GM23338 (cell line): ENCODE measurements at regions not wholly inside any gene's neighbourhood (a gene's known extent, or its start where the extent isn't known, plus 50 kb on each side); places are given as distances from the start of the nearest gene placed in this dataset.

Source experiments
- ATAC-seq: fragments of 200-7000 bp; cut with Tn5 transposase; 3 replicates; pipeline ENCODE4 v1.9.1; 2020
- DNase-seq: peaks from one replicate; pipeline ENCODE4 v3.0.0-alpha.2; 2015; ENCODE audit warnings: low spot score
- H2AFZ ChIP-seq: fragments of 200-600 bp; sonication (generic); 2 replicates; pipeline ENCODE4 v1.8.0; 2016; ENCODE audit warnings: antibody characterized with exemption, mild to moderate bottlenecking, moderate library complexity
- H3F3A ChIP-seq: fragments of 200-600 bp; sonication (generic); replicated peaks from 2 replicates; pipeline ENCODE4 v1.8.0; 2017; ENCODE audit warnings: antibody characterized with exemption, mixed run types, low read depth
- H3K27ac ChIP-seq: fragments of 200-600 bp; sonication (generic); 2 replicates; pipeline ENCODE4 v1.6.1; 2016; ENCODE audit warnings: low read depth
- H3K27me3 ChIP-seq: fragments of 200-600 bp; sonication (generic); 2 replicates; pipeline ENCODE4 v1.8.0; 2016; ENCODE audit warnings: mild to moderate bottlenecking, mixed run types, moderate library complexity; ENCODE audit not compliant: insufficient read depth
- H3K36me3 ChIP-seq: fragments of 200-600 bp; sonication (generic); 2 replicates; pipeline ENCODE4 v1.8.0; 2016; ENCODE audit warnings: mild to moderate bottlenecking; ENCODE audit not compliant: insufficient read depth
- H3K4me1 ChIP-seq: fragments of 200-600 bp; sonication (generic); 2 replicates; pipeline ENCODE4 v1.8.0; 2016; ENCODE audit warnings: mild to moderate bottlenecking, moderate library complexity; ENCODE audit not compliant: insufficient read depth
- H3K4me2 ChIP-seq: fragments of 200-600 bp; sonication (generic); 2 replicates; pipeline ENCODE4 v1.7.1; 2017; ENCODE audit warnings: mixed run types
- H3K4me3 ChIP-seq: fragments of 200-600 bp; sonication (generic); 2 replicates; pipeline ENCODE4 v1.6.1; 2016; ENCODE audit warnings: mixed run types
- H3K79me2 ChIP-seq: fragments of 200-600 bp; sonication (generic); replicated peaks from 2 replicates; pipeline ENCODE4 v1.8.0; 2017; ENCODE audit warnings: mild to moderate bottlenecking; ENCODE audit not compliant: insufficient read depth
- H3K9me2 ChIP-seq: fragments of 200-600 bp; sonication (generic); 2 replicates; pipeline ENCODE4 v1.8.0; 2017; ENCODE audit not compliant: insufficient read depth
- H4K20me1 ChIP-seq: fragments of 200-600 bp; sonication (generic); replicated peaks from 2 replicates; pipeline ENCODE4 v1.8.0; 2017; ENCODE audit warnings: mild to moderate bottlenecking; ENCODE audit not compliant: insufficient read depth
- H3K27ac Mint-ChIP-seq: 2 replicates; pipeline ENCODE4 v1.8.0; 2020; ENCODE audit warnings: inconsistent platforms, mild to moderate bottlenecking, moderate library complexity, mixed read lengths
- H3K27me3 Mint-ChIP-seq: 3 replicates; pipeline ENCODE4 v1.8.0; 2022; ENCODE audit warnings: low read depth, mild to moderate bottlenecking, moderate library complexity, mixed read lengths, inconsistent platforms; ENCODE audit not compliant: insufficient read depth, poor library complexity
- H3K36me3 Mint-ChIP-seq: 3 replicates; pipeline ENCODE4 v1.8.0; 2021; ENCODE audit warnings: low read depth, mild to moderate bottlenecking, inconsistent platforms, moderate library complexity, mixed read lengths
- H3K4me1 Mint-ChIP-seq: 3 replicates; pipeline ENCODE4 v1.8.0; 2020; ENCODE audit warnings: mild to moderate bottlenecking, inconsistent platforms, mixed read lengths
- H3K4me3 Mint-ChIP-seq: 3 replicates; pipeline ENCODE4 v1.8.0; 2021; ENCODE audit warnings: moderate library complexity, mild to moderate bottlenecking, inconsistent platforms, mixed read lengths
- H3K9me3 Mint-ChIP-seq: 3 replicates; pipeline ENCODE4 v1.8.0; 2020; ENCODE audit warnings: moderate library complexity, mild to moderate bottlenecking, inconsistent platforms, mixed read lengths
- CREB1 ChIP-seq: fragments of 250-450 bp; sonication (Bioruptor Pico); IDR thresholded peaks from 2 replicates; pipeline ENCODE4 v1.5.0; 2020; ENCODE audit warnings: low read depth, mild to moderate bottlenecking, moderate library complexity
- EZH2 ChIP-seq: fragments of 200-600 bp; sonication (generic); IDR thresholded peaks from one replicate; pipeline ENCODE4 v1.8.0; 2017; ENCODE audit warnings: antibody characterized with exemption, mild to moderate bottlenecking, low read depth; ENCODE audit not compliant: unreplicated experiment
- EZH2phosphoT487 ChIP-seq: fragments of 200-600 bp; sonication (generic); IDR thresholded peaks from one replicate; pipeline ENCODE4 v1.8.1; 2018; ENCODE audit warnings: antibody characterized with exemption; ENCODE audit not compliant: unreplicated experiment
- JUNB ChIP-seq: IDR thresholded peaks from one replicate; pipeline ENCODE4 v1.6.1; 2016; ENCODE audit warnings: antibody characterized with exemption; ENCODE audit not compliant: unreplicated experiment
- NANOG ChIP-seq: IDR thresholded peaks from 2 replicates; pipeline ENCODE4 v1.6.1; 2016; ENCODE audit warnings: antibody characterized with exemption, borderline replicate concordance
- POLR2AphosphoS5 ChIP-seq: IDR thresholded peaks from 2 replicates; pipeline ENCODE4 v1.6.1; 2016; ENCODE audit warnings: antibody characterized with exemption, low read depth
- STAT1 ChIP-seq: IDR thresholded peaks from one replicate; pipeline ENCODE4 v1.6.1; 2016; ENCODE audit warnings: antibody characterized with exemption; ENCODE audit not compliant: unreplicated experiment
- ZNF114 ChIP-seq: fragments of 250-450 bp; sonication (Bioruptor Pico); IDR thresholded peaks from 2 replicates; pipeline ENCODE4 v1.5.0; 2020; ENCODE audit warnings: mild to moderate bottlenecking, moderate library complexity
- ZNF331 ChIP-seq: fragments of 250-450 bp; sonication (Bioruptor Pico); IDR thresholded peaks from 2 replicates; pipeline ENCODE4 v1.5.0; 2020; ENCODE audit warnings: low read depth, mild to moderate bottlenecking, moderate library complexity
- TF ChIP-seq, protein P1 (sequence below): IDR thresholded peaks from 2 replicates; pipeline ENCODE4 v1.6.1; 2016; ENCODE audit warnings: antibody characterized with exemption
- TF ChIP-seq, protein P2 (sequence below): fragments of 250-450 bp; sonication (Bioruptor Pico); IDR thresholded peaks from 2 replicates; pipeline ENCODE4 v1.5.0; 2020; ENCODE audit warnings: mild to moderate bottlenecking, moderate library complexity
- TF ChIP-seq, protein P3 (sequence below): IDR thresholded peaks from one replicate; pipeline ENCODE4 v1.6.1; 2018; ENCODE audit warnings: antibody characterized with exemption; ENCODE audit not compliant: unreplicated experiment
- TF ChIP-seq, protein P4 (sequence below), 2 experiments: fragments of 200-600 bp in 1 of 2; sonication (generic) in 1 of 2; conservative IDR thresholded peaks; 2 replicates each; pipeline versions ENCODE4 v1.5.1 to v1.6.1; 2016 to 2017; ENCODE audit warnings: antibody characterized with exemption in 2 of 2, low read depth in 2 of 2, mild to moderate bottlenecking in 2 of 2, moderate library complexity in 1 of 2

DNA sequence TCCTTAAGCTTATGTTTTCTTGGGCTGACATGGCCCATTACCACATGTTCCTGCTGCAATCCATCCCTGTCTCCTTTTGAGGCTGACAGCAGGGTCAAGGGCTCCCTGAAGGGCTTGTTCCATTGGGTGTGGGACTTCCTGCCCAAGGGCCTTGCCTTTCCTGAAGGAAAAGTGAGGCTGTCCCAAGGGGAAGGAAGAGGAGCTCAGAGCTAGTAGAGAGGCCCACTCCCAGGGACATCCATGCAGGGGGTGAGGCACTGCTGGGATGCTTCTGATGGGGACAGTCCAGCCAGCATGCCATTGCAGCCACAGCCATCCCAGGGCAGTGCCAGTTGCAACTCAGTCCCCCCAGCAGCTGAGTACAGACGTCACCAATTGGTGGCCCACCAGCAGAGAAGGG, 138.4 kb upstream of the FOXA2 start:
- H3F3A ChIP-seq: no peaks in the 10 kb centered on the region
- no peak overlapping the region for H3K4me3 ChIP-seq
- no peaks in the 10 kb centered on the region for H3K79me2 ChIP-seq
- TF ChIP-seq JUNB (no peak), ZNF114 (CRISPR knock-in tag) (no peak), ZNF331 (no peak), POLR2AphosphoS5 (no peak), EZH2 (no peak), NANOG (no peak), EZH2phosphoT487 (no peak), STAT1 (no peak), CREB1 (CRISPR knock-in tag) (no peak)
- TF ChIP-seq, protein P1, sequence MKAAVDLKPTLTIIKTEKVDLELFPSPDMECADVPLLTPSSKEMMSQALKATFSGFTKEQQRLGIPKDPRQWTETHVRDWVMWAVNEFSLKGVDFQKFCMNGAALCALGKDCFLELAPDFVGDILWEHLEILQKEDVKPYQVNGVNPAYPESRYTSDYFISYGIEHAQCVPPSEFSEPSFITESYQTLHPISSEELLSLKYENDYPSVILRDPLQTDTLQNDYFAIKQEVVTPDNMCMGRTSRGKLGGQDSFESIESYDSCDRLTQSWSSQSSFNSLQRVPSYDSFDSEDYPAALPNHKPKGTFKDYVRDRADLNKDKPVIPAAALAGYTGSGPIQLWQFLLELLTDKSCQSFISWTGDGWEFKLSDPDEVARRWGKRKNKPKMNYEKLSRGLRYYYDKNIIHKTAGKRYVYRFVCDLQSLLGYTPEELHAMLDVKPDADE: no peak
- TF ChIP-seq, protein P2, sequence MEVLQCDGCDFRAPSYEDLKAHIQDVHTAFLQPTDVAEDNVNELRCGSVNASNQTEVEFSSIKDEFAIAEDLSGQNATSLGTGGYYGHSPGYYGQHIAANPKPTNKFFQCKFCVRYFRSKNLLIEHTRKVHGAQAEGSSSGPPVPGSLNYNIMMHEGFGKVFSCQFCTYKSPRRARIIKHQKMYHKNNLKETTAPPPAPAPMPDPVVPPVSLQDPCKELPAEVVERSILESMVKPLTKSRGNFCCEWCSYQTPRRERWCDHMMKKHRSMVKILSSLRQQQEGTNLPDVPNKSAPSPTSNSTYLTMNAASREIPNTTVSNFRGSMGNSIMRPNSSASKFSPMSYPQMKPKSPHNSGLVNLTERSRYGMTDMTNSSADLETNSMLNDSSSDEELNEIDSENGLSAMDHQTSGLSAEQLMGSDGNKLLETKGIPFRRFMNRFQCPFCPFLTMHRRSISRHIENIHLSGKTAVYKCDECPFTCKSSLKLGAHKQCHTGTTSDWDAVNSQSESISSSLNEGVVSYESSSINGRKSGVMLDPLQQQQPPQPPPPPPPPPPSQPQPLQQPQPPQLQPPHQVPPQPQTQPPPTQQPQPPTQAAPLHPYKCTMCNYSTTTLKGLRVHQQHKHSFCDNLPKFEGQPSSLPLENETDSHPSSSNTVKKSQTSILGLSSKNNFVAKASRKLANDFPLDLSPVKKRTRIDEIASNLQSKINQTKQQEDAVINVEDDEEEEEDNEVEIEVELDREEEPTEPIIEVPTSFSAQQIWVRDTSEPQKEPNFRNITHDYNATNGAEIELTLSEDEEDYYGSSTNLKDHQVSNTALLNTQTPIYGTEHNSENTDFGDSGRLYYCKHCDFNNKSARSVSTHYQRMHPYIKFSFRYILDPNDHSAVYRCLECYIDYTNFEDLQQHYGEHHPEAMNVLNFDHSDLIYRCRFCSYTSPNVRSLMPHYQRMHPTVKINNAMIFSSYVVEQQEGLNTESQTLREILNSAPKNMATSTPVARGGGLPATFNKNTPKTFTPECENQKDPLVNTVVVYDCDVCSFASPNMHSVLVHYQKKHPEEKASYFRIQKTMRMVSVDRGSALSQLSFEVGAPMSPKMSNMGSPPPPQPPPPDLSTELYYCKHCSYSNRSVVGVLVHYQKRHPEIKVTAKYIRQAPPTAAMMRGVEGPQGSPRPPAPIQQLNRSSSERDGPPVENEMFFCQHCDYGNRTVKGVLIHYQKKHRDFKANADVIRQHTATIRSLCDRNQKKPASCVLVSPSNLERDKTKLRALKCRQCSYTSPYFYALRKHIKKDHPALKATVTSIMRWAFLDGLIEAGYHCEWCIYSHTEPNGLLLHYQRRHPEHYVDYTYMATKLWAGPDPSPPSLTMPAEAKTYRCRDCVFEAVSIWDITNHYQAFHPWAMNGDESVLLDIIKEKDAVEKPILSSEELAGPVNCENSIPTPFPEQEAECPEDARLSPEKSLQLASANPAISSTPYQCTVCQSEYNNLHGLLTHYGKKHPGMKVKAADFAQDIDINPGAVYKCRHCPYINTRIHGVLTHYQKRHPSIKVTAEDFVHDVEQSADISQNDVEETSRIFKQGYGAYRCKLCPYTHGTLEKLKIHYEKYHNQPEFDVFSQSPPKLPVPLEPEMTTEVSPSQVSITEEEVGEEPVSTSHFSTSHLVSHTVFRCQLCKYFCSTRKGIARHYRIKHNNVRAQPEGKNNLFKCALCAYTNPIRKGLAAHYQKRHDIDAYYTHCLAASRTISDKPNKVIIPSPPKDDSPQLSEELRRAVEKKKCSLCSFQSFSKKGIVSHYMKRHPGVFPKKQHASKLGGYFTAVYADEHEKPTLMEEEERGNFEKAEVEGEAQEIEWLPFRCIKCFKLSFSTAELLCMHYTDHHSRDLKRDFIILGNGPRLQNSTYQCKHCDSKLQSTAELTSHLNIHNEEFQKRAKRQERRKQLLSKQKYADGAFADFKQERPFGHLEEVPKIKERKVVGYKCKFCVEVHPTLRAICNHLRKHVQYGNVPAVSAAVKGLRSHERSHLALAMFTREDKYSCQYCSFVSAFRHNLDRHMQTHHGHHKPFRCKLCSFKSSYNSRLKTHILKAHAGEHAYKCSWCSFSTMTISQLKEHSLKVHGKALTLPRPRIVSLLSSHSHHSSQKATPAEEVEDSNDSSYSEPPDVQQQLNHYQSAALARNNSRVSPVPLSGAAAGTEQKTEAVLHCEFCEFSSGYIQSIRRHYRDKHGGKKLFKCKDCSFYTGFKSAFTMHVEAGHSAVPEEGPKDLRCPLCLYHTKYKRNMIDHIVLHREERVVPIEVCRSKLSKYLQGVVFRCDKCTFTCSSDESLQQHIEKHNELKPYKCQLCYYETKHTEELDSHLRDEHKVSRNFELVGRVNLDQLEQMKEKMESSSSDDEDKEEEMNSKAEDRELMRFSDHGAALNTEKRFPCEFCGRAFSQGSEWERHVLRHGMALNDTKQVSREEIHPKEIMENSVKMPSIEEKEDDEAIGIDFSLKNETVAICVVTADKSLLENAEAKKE (CRISPR knock-in tag): no peak
- TF ChIP-seq, protein P3, sequence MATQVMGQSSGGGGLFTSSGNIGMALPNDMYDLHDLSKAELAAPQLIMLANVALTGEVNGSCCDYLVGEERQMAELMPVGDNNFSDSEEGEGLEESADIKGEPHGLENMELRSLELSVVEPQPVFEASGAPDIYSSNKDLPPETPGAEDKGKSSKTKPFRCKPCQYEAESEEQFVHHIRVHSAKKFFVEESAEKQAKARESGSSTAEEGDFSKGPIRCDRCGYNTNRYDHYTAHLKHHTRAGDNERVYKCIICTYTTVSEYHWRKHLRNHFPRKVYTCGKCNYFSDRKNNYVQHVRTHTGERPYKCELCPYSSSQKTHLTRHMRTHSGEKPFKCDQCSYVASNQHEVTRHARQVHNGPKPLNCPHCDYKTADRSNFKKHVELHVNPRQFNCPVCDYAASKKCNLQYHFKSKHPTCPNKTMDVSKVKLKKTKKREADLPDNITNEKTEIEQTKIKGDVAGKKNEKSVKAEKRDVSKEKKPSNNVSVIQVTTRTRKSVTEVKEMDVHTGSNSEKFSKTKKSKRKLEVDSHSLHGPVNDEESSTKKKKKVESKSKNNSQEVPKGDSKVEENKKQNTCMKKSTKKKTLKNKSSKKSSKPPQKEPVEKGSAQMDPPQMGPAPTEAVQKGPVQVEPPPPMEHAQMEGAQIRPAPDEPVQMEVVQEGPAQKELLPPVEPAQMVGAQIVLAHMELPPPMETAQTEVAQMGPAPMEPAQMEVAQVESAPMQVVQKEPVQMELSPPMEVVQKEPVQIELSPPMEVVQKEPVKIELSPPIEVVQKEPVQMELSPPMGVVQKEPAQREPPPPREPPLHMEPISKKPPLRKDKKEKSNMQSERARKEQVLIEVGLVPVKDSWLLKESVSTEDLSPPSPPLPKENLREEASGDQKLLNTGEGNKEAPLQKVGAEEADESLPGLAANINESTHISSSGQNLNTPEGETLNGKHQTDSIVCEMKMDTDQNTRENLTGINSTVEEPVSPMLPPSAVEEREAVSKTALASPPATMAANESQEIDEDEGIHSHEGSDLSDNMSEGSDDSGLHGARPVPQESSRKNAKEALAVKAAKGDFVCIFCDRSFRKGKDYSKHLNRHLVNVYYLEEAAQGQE: no peak
- TF ChIP-seq, protein P4, sequence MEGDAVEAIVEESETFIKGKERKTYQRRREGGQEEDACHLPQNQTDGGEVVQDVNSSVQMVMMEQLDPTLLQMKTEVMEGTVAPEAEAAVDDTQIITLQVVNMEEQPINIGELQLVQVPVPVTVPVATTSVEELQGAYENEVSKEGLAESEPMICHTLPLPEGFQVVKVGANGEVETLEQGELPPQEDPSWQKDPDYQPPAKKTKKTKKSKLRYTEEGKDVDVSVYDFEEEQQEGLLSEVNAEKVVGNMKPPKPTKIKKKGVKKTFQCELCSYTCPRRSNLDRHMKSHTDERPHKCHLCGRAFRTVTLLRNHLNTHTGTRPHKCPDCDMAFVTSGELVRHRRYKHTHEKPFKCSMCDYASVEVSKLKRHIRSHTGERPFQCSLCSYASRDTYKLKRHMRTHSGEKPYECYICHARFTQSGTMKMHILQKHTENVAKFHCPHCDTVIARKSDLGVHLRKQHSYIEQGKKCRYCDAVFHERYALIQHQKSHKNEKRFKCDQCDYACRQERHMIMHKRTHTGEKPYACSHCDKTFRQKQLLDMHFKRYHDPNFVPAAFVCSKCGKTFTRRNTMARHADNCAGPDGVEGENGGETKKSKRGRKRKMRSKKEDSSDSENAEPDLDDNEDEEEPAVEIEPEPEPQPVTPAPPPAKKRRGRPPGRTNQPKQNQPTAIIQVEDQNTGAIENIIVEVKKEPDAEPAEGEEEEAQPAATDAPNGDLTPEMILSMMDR (conservative IDR thresholded peaks at IDR 0.05; ENCODE audit: low read depth in 2 of 2): no peak
- H3K4me2 ChIP-seq: no peak overlapping the region
- Mint-ChIP-seq H3K4me1 (no peaks in the 10 kb centered on the region), H3K36me3 (no peaks in the 10 kb centered on the region), H3K4me3 (no peak overlapping the region), H3K27me3 (peaks cover 2% of the 10 kb centered on the region), H3K27ac (no peak overlapping the region), H3K9me3 (no peaks in the 10 kb centered on the region)
- ATAC-seq (no peak), DNase-seq (no peak)
- H3K9me2 ChIP-seq: no peaks in the 10 kb centered on the region
- no peak overlapping the region for H3K27ac ChIP-seq
- no peak overlapping the region for H2AFZ ChIP-seq
- no peaks in the 10 kb centered on the region for H4K20me1 ChIP-seq
- no peaks in the 10 kb centered on the region for H3K27me3 ChIP-seq
- no peaks in the 10 kb centered on the region for H3K36me3 ChIP-seq
- peaks cover 4% of the 10 kb centered on the region; the same call in 1 of the 2 replicates for H3K4me1 ChIP-seq
